MM.1S (cell line): ENCODE measurements at regions not wholly inside any gene's neighbourhood (a gene's known extent, or its start where the extent isn't known, plus 50 kb on each side); places are given as distances from the start of the nearest gene placed in this dataset.

Source experiments
- CTCF ChIP-seq: fragments of 300-600 bp; sonication (generic); IDR thresholded peaks from 2 replicates; pipeline ENCODE4 v1.5.1; 2016; ENCODE audit warnings: antibody characterized with exemption, low read length, mixed read lengths
- EZH2 ChIP-seq: fragments of 300-600 bp; sonication (generic); optimal IDR thresholded peaks from 2 replicates; pipeline ENCODE3; 2017; ENCODE audit warnings: low read depth, mild to moderate bottlenecking, antibody characterized with exemption, low read length, mixed read lengths
- EZH2phosphoT487 ChIP-seq: fragments of 300-600 bp; sonication (generic); IDR thresholded peaks from 2 replicates; pipeline ENCODE4 v1.6.1; 2018; ENCODE audit warnings: antibody characterized with exemption, low read length

GRCh38 chr6:120411394-120411793 is 922.9 kb downstream of the TBC1D32 start:
- no peak for TF ChIP-seq CTCF
- no peak for TF ChIP-seq EZH2
- no peak for TF ChIP-seq EZH2phosphoT487
